GM12878 (cell line): ENCODE measurements at regions not wholly inside any gene's neighbourhood (a gene's known extent, or its start where the extent isn't known, plus 50 kb on each side); places are given as distances from the start of the nearest gene placed in this dataset.

Source experiments
- ATAC-seq: fragments of 200-7000 bp; cut with Tn5 transposase; 3 replicates; pipeline ENCODE4 v1.9.1; 2020; ENCODE audit warnings: mild to moderate bottlenecking, moderate library complexity
- BruUV-seq: library from RNA; stranded (reverse); fragments of 400-500 nt; replicated peaks from 2 replicates; lab custom pipeline; 2021; lab: Mats Ljungman, UMichigan
- CTCF ChIA-PET: fragments of 300-600 bp; sonication (Branson Sonifier 250); formaldehyde crosslinking; extraction: SDS; loops from one replicate; lab custom pipeline; 2021; ENCODE audit warnings: inconsistent platforms; lab: Yijun Ruan, JAX
- POLR2A ChIA-PET: fragments of 350-600 bp; formaldehyde crosslinking; extraction: SDS; loops from one replicate; lab custom pipeline; 2021; ENCODE audit warnings: inconsistent platforms; lab: Charles Lee
- RAD21 ChIA-PET: fragments of 300-600 bp; sonication (Branson Sonifier 250); formaldehyde crosslinking; loops from one replicate; lab custom pipeline; 2023; ENCODE audit warnings: antibody characterized with exemption; ENCODE audit not compliant: unreplicated experiment; lab: Charles Lee
- SMC1A ChIA-PET: fragments of 300-600 bp; sonication (Branson Sonifier 250); formaldehyde crosslinking; loops from one replicate; lab custom pipeline; 2023; ENCODE audit not compliant: unreplicated experiment, uncharacterized antibody; lab: Charles Lee
- DNase-seq: peaks from one replicate; pipeline ENCODE4 v3.0.0-alpha.2; 2011; ENCODE audit warnings: low read depth, low spot score
- FAIRE-seq: peaks from 3 replicates; lab custom pipeline; 2011; peaks lifted over from hg19 to GRCh38; lab: Jason Lieb, UNC
- H2AFZ ChIP-seq: 2 replicates; pipeline ENCODE4 v1.6.0; 2011; ENCODE audit warnings: low read depth, low read length, control low read depth; ENCODE audit not compliant: control insufficient read depth
- H3K27ac ChIP-seq: 2 replicates; pipeline ENCODE4 v1.5.1; 2011; ENCODE audit warnings: control low read depth; ENCODE audit not compliant: control insufficient read depth, insufficient read depth
- H3K27me3 ChIP-seq, 2 experiments: replicated peaks in 1 of 2; 2 replicates each; pipeline versions ENCODE4 v1.6.0 to v1.6.1; 2011; ENCODE audit warnings: low read length in 1 of 2; ENCODE audit not compliant: control insufficient read depth in 2 of 2, insufficient read depth in 2 of 2
- H3K36me3 ChIP-seq, 2 experiments: 2 replicates each; pipeline ENCODE4 v1.5.1; 2011; ENCODE audit warnings: low read length in 1 of 2; ENCODE audit not compliant: control insufficient read depth in 2 of 2, insufficient read depth in 2 of 2
- H3K4me1 ChIP-seq: 2 replicates; pipeline ENCODE4 v1.6.1; 2011; ENCODE audit warnings: mild to moderate bottlenecking, low read length, moderate library complexity, mixed read lengths; ENCODE audit not compliant: control insufficient read depth, insufficient read depth
- H3K4me2 ChIP-seq: 2 replicates; pipeline ENCODE4 v1.6.0; 2011; ENCODE audit warnings: control low read depth; ENCODE audit not compliant: control insufficient read depth, insufficient read depth
- H3K4me3 ChIP-seq: fragments of 200-600 bp; sonication (generic); 2 replicates; pipeline ENCODE4 v1.5.1; 2016
- H3K79me2 ChIP-seq: 2 replicates; pipeline ENCODE4 v1.6.0; 2011; ENCODE audit warnings: low read length; ENCODE audit not compliant: control insufficient read depth, insufficient read depth
- H3K9ac ChIP-seq: 2 replicates; pipeline ENCODE4 v1.8.0; 2011; ENCODE audit warnings: low read length, control low read depth, mixed read lengths; ENCODE audit not compliant: control insufficient read depth, insufficient read depth
- H3K9me3 ChIP-seq: replicated peaks from 3 replicates; pipeline ENCODE4 v1.5.1; 2011; ENCODE audit warnings: mild to moderate bottlenecking, low read length; ENCODE audit not compliant: control insufficient read depth, insufficient read depth
- H4K20me1 ChIP-seq: 2 replicates; pipeline ENCODE4 v1.6.0; 2011; ENCODE audit not compliant: control insufficient read depth, insufficient read depth
- DPF2 ChIP-seq: fragments of 450-650 bp; IDR thresholded peaks from 2 replicates; pipeline ENCODE4 v1.6.1; 2017; ENCODE audit warnings: mild to moderate bottlenecking
- ETV6 ChIP-seq, 2 experiments: fragments of 450-650 bp in 1 of 2; IDR thresholded peaks in 1 of 2; conservative IDR thresholded peaks in 1 of 2; 2 replicates each; pipeline ENCODE4 v1.6.1; 2014; ENCODE audit warnings: antibody characterized with exemption in 1 of 2, borderline replicate concordance in 1 of 2, low read depth in 1 of 2, mild to moderate bottlenecking in 1 of 2, moderate library complexity in 1 of 2
- JUND ChIP-seq: IDR thresholded peaks from 2 replicates; pipeline ENCODE4 v1.6.1; 2012; ENCODE audit warnings: low read depth, mild to moderate bottlenecking, low read length, improper control_type of control experiment, moderate library complexity
- NFYA ChIP-seq: IDR thresholded peaks from 2 replicates; pipeline ENCODE4 v1.6.1; 2011; ENCODE audit warnings: low read depth, mild to moderate bottlenecking, low read length, improper control_type of control experiment, borderline replicate concordance
- PRDM15 ChIP-seq: fragments of 450-650 bp; formaldehyde crosslinking; IDR thresholded peaks from 2 replicates; pipeline ENCODE4 v1.4.0; 2020; ENCODE audit warnings: mild to moderate bottlenecking, moderate library complexity
- ZNF384 ChIP-seq: IDR thresholded peaks from 2 replicates; pipeline ENCODE4 v1.6.1; 2012; ENCODE audit warnings: low read depth, mild to moderate bottlenecking, low read length, improper control_type of control experiment, borderline replicate concordance
- ZNF687 ChIP-seq: fragments of 450-650 bp; IDR thresholded peaks from 2 replicates; pipeline ENCODE4 v1.6.1; 2017; ENCODE audit warnings: mild to moderate bottlenecking, moderate library complexity
- WGBS: methylation state at CpG from one replicate; pipeline ENCODE4 v1.1.6; 2016; ENCODE audit warnings: low lambda C conversion rate; ENCODE audit not compliant: insufficient replicate concordance, insufficient coverage; ENCODE audit errors: missing lambda C conversion rate; 5-methylcytosine and 5-hydroxymethylcytosine counted together
- in situ Hi-C: fragments of 300-500 bp; cut with MboI; formaldehyde crosslinking; loops from 9 replicates; pipeline ENCODE4 v1.14.3; 2018; ENCODE audit warnings: mixed read lengths
- intact Hi-C: fragments of 100-400 bp; cut with micrococcal nuclease; formaldehyde crosslinking; loops from one replicate; pipeline ENCODE4 v1.14.2; 2022; ENCODE audit not compliant: unreplicated experiment

- CTCF ChIA-PET, result no interaction called here
These were observed 201.5 kb downstream of the RBM19 start for GRCh38 chr12:113764661-113765060.

More at GRCh38 chr12:113764661-113765060, 201.5 kb downstream of the RBM19 start:
- Histone ChIP-seq H3K4me2 (no peak overlapping the region), H3K27ac (no peak overlapping the region), H2AFZ (no peak overlapping the region), H3K9ac (no peak overlapping the region), H3K79me2 (no peaks in the 10 kb centered on the region)
- FAIRE-seq, result no peak
- ChIA-PET RAD21 (no interaction called here), POLR2A (no interaction called here)
- no peak for ATAC-seq
- 62% methylated on average over 10 of the region's 10 CpGs for WGBS
- in situ Hi-C loops, result no loop called here
- DNase-seq, result no peak
- TF ChIP-seq DPF2 (no peak), ZNF384 (no peak), ZNF687 (no peak), JUND (no peak), ETV6 (conservative IDR thresholded peaks at IDR 0.05 in 1 of 2, IDR thresholded peaks at IDR 0.05 in 1 of 2; ENCODE audit: borderline replicate concordance in 1 of 2, low read depth in 1 of 2) (no peak), PRDM15 (no peak), NFYA (no peak)
- TF ChIP-seq, all 136 proteins: peak for 0
- Histone ChIP-seq H3K4me1 (no peaks in the 10 kb centered on the region), H3K36me3 (no peaks in the 10 kb centered on the region), H3K27me3 (no peaks in the 10 kb centered on the region), H4K20me1 (no peaks in the 10 kb centered on the region), H3K4me3 (no peak overlapping the region), H3K9me3 (no peaks in the 10 kb centered on the region)
- intact Hi-C loops, result no loop called here
- BruUV-seq, result no TSS peak
- SMC1A ChIA-PET, result no interaction called here
